Erythroblast (primary cell): ENCODE measurements at regions not wholly inside any gene's neighbourhood (a gene's known extent, or its start where the extent isn't known, plus 50 kb on each side); places are given as distances from the start of the nearest gene placed in this dataset.

ENCODE experiments used
- GATA1 ChIP-seq: IDR thresholded peaks from 2 replicates; pipeline ENCODE4 v1.6.1; 2011; ENCODE audit warnings: low read depth, mild to moderate bottlenecking, control low read depth, low read length, moderate library complexity
- POLR2A ChIP-seq: IDR thresholded peaks from 2 replicates; pipeline ENCODE4 v1.6.1; 2011; ENCODE audit warnings: mild to moderate bottlenecking, low read length

- TF ChIP-seq POLR2A (no peak), GATA1 (no peak)
Observed at GRCh38 chr2:239886781-239887180, 138.4 kb downstream of the NDUFA10 start.
